ENCODE measurements at regions not wholly inside any gene's neighbourhood (a gene's known extent, or its start where the extent isn't known, plus 50 kb on each side); places are given as distances from the start of the nearest gene placed in this dataset.

- H3K27ac ChIP-seq (replicated peaks): no peak overlapping the region
- no peaks in the 10 kb centered on the region for H3K36me3 ChIP-seq
- no peak overlapping the region for H3K4me3 ChIP-seq
- no peaks in the 10 kb centered on the region for H3K9me3 ChIP-seq (replicated peaks)
- TF ChIP-seq CTCF (IDR thresholded peaks at IDR 0.05; ENCODE audit: borderline replicate concordance): no peak
- H3K27me3 ChIP-seq (ENCODE audit: low read depth): no peaks in the 10 kb centered on the region
- intact Hi-C loops (cut with micrococcal nuclease): no loop called here
- DNase-seq: no peak
- H3K4me1 ChIP-seq: no peaks in the 10 kb centered on the region
Measured at GRCh38 chr2:221034026-221034701, 537.9 kb downstream of the EPHA4 start.

GRCh38 chr2:221034973-221035372, 537.1 kb downstream of the EPHA4 start:
- DNase-seq: no peak
- H3K9me3 ChIP-seq (replicated peaks): no peaks in the 10 kb centered on the region
- H3K27ac ChIP-seq (replicated peaks): no peak overlapping the region
- H3K4me1 ChIP-seq: no peaks in the 10 kb centered on the region
- H3K36me3 ChIP-seq: no peaks in the 10 kb centered on the region
- H3K4me3 ChIP-seq: no peak overlapping the region
- H3K27me3 ChIP-seq (ENCODE audit: low read depth): no peaks in the 10 kb centered on the region
- intact Hi-C loops (cut with micrococcal nuclease): no loop called here
- no peak for TF ChIP-seq CTCF (IDR thresholded peaks at IDR 0.05; ENCODE audit: borderline replicate concordance)

- no peak overlapping the region for H3K27ac ChIP-seq (replicated peaks)
- H3K9me3 ChIP-seq (replicated peaks): no peaks in the 10 kb centered on the region
- H3K27me3 ChIP-seq (ENCODE audit: low read depth): peaks cover 4% of the 10 kb centered on the region
- intact Hi-C loops (cut with micrococcal nuclease): no loop called here
- DNase-seq: no peak
- no peak for TF ChIP-seq CTCF (IDR thresholded peaks at IDR 0.05; ENCODE audit: borderline replicate concordance)
- no peaks in the 10 kb centered on the region for H3K36me3 ChIP-seq
- H3K4me3 ChIP-seq: no peak overlapping the region
- no peaks in the 10 kb centered on the region for H3K4me1 ChIP-seq
Measured at GRCh38 chr2:221042926-221043325, 529.2 kb downstream of the EPHA4 start.

GRCh38 chr2:221044781-221045180, 527.3 kb downstream of the EPHA4 start:
- Histone ChIP-seq H3K36me3 (no peaks in the 10 kb centered on the region), H3K4me1 (no peaks in the 10 kb centered on the region), H3K27me3 (ENCODE audit: low read depth) (peaks cover 4% of the 10 kb centered on the region), H3K9me3 (replicated peaks) (no peaks in the 10 kb centered on the region), H3K4me3 (no peak overlapping the region), H3K27ac (replicated peaks) (no peak overlapping the region)
- DNase-seq: no peak
- no peak for TF ChIP-seq CTCF (IDR thresholded peaks at IDR 0.05; ENCODE audit: borderline replicate concordance)
- intact Hi-C loops (cut with micrococcal nuclease): no loop called here

- no peak for TF ChIP-seq CTCF (IDR thresholded peaks at IDR 0.05; ENCODE audit: borderline replicate concordance)
- intact Hi-C loops (cut with micrococcal nuclease): no loop called here
- DNase-seq: no peak
Measured at GRCh38 chr2:221050020-221050795, 521.9 kb downstream of the EPHA4 start.

More at GRCh38 chr2:221050020-221050795, 521.9 kb downstream of the EPHA4 start:
- Histone ChIP-seq H3K4me3 (no peak overlapping the region), H3K27me3 (ENCODE audit: low read depth) (no peaks in the 10 kb centered on the region), H3K4me1 (no peaks in the 10 kb centered on the region), H3K9me3 (replicated peaks) (no peaks in the 10 kb centered on the region), H3K27ac (replicated peaks) (no peak overlapping the region), H3K36me3 (no peaks in the 10 kb centered on the region)
